ENCODE measurements at regions not wholly inside any gene's neighbourhood (a gene's known extent, or its start where the extent isn't known, plus 50 kb on each side); places are given as distances from the start of the nearest gene placed in this dataset.

- no peak for DNase-seq (ENCODE audit: low spot score)
- TF ChIP-seq CTCF (IDR thresholded peaks at IDR 0.05; ENCODE audit: extremely low read depth, insufficient read depth, missing control alignments), result no peak
- in situ Hi-C loops (cut with MboI; ENCODE audit: low pct_unique_long_range_greater_than_20kb, low sequenced_read_pairs, unreplicated experiment), result no loop called here
Observed at GRCh38 chr2:6739547-6739946, 126.2 kb downstream of the CMPK2 start.

GRCh38 chr2:6741229-6741628, 124.5 kb downstream of the CMPK2 start:
- TF ChIP-seq CTCF (IDR thresholded peaks at IDR 0.05; ENCODE audit: extremely low read depth, insufficient read depth, missing control alignments), result no peak
- in situ Hi-C loops (cut with MboI; ENCODE audit: low pct_unique_long_range_greater_than_20kb, low sequenced_read_pairs, unreplicated experiment), result no loop called here
- no peak for DNase-seq (ENCODE audit: low spot score)

- in situ Hi-C loops (cut with MboI; ENCODE audit: low pct_unique_long_range_greater_than_20kb, low sequenced_read_pairs, unreplicated experiment), result no loop called here
- TF ChIP-seq CTCF (IDR thresholded peaks at IDR 0.05; ENCODE audit: extremely low read depth, insufficient read depth, missing control alignments), result no peak
- DNase-seq (ENCODE audit: low spot score), result no peak
Observed at GRCh38 chr2:6744038-6744437, 121.7 kb downstream of the CMPK2 start.

- in situ Hi-C loops (cut with MboI; ENCODE audit: low pct_unique_long_range_greater_than_20kb, low sequenced_read_pairs, unreplicated experiment), result no loop called here
- DNase-seq (ENCODE audit: low spot score), result no peak
- no peak for TF ChIP-seq CTCF (IDR thresholded peaks at IDR 0.05; ENCODE audit: extremely low read depth, insufficient read depth, missing control alignments)
Observed at GRCh38 chr2:6747433-6747832, 118.3 kb downstream of the CMPK2 start.

- in situ Hi-C loops (cut with MboI; ENCODE audit: low pct_unique_long_range_greater_than_20kb, low sequenced_read_pairs, unreplicated experiment), result no loop called here
Observed at GRCh38 chr2:6748406-6749067, 117.2 kb downstream of the CMPK2 start.

GRCh38 chr2:6749962-6750361, 115.7 kb downstream of the CMPK2 start:
- in situ Hi-C loops (cut with MboI; ENCODE audit: low pct_unique_long_range_greater_than_20kb, low sequenced_read_pairs, unreplicated experiment), result no loop called here
- TF ChIP-seq CTCF (IDR thresholded peaks at IDR 0.05; ENCODE audit: extremely low read depth, insufficient read depth, missing control alignments), result no peak
- DNase-seq (ENCODE audit: low spot score), result no peak

More at GRCh38 chr2:6748406-6749067, 117.2 kb downstream of the CMPK2 start:
- DNase-seq (ENCODE audit: low spot score), result no peak
- TF ChIP-seq CTCF (IDR thresholded peaks at IDR 0.05; ENCODE audit: extremely low read depth, insufficient read depth, missing control alignments), result no peak

Data from GM13977 (cell line).